ENCODE measurements at regions not wholly inside any gene's neighbourhood (a gene's known extent, or its start where the extent isn't known, plus 50 kb on each side); places are given as distances from the start of the nearest gene placed in this dataset.

DNA sequence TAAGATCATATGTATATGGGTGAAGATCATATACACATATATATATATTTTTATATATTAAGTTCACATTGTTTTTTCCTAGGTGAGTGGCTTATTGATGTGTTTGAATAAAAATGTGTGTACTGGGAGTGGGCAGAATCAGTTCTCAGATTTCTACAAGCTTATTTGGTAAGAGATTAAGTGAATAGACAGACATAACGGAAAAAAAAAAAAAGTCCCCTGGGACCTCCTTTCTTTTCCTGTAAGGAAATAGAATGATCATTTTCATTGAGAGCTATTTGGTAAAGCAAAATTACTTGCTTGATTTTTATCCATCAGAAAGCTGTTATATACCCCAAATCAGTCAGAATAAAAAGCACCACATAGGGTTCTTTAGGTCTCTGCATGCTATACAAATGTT lies 597.7 kb downstream of the PCDH18 start:
- Histone ChIP-seq H3K27ac (no peak overlapping the region), H3K9me3 (no peaks in the 10 kb centered on the region), H3K36me3 (no peaks in the 10 kb centered on the region), H3K4me1 (no peaks in the 10 kb centered on the region), H3K4me3 (no peak overlapping the region), H3K27me3 (no peaks in the 10 kb centered on the region)
- intact Hi-C loops (cut with DNase I) = no loop called here
- no peak for DNase-seq (ENCODE audit: extremely low spot score in 2 of 2)
- no peak for TF ChIP-seq POLR2AphosphoS5 (IDR thresholded peaks at IDR 0.05; ENCODE audit: insufficient read depth in 1 of 2, low read depth in 1 of 2)
- TF ChIP-seq, protein P1, sequence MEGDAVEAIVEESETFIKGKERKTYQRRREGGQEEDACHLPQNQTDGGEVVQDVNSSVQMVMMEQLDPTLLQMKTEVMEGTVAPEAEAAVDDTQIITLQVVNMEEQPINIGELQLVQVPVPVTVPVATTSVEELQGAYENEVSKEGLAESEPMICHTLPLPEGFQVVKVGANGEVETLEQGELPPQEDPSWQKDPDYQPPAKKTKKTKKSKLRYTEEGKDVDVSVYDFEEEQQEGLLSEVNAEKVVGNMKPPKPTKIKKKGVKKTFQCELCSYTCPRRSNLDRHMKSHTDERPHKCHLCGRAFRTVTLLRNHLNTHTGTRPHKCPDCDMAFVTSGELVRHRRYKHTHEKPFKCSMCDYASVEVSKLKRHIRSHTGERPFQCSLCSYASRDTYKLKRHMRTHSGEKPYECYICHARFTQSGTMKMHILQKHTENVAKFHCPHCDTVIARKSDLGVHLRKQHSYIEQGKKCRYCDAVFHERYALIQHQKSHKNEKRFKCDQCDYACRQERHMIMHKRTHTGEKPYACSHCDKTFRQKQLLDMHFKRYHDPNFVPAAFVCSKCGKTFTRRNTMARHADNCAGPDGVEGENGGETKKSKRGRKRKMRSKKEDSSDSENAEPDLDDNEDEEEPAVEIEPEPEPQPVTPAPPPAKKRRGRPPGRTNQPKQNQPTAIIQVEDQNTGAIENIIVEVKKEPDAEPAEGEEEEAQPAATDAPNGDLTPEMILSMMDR (IDR thresholded peaks at IDR 0.05) = no peak
- no peak for TF ChIP-seq POLR2A (IDR thresholded peaks at IDR 0.05)

DNA sequence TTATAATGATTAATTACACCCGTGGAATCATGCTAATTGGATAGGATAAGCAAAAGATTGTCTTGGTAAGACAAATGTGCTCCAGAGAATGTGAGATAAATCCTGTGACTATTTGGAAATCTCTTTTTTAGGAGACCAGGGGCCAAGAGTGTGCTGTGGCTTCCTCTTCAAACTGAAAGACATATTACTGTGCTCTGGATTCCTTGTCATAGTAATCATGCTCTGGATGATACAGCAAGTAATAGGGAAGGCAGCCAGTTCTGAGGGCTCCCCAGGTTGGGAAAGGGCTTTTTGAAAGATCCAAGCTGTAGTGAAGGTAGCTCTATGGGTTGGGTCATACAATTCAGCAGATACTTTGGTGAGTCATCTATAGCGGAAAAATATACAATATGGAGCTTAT lies 600.5 kb downstream of the PCDH18 start:
- TF ChIP-seq POLR2A (IDR thresholded peaks at IDR 0.05) (no peak), POLR2AphosphoS5 (IDR thresholded peaks at IDR 0.05; ENCODE audit: insufficient read depth in 1 of 2, low read depth in 1 of 2) (no peak)
- TF ChIP-seq, protein P1 (IDR thresholded peaks at IDR 0.05) = no peak
- intact Hi-C loops (cut with DNase I) = no loop called here
- Histone ChIP-seq H3K27ac (no peak overlapping the region), H3K4me1 (no peaks in the 10 kb centered on the region), H3K9me3 (no peaks in the 10 kb centered on the region), H3K27me3 (no peaks in the 10 kb centered on the region), H3K4me3 (no peak overlapping the region), H3K36me3 (no peaks in the 10 kb centered on the region)
- no peak for DNase-seq (ENCODE audit: extremely low spot score in 2 of 2)

DNA sequence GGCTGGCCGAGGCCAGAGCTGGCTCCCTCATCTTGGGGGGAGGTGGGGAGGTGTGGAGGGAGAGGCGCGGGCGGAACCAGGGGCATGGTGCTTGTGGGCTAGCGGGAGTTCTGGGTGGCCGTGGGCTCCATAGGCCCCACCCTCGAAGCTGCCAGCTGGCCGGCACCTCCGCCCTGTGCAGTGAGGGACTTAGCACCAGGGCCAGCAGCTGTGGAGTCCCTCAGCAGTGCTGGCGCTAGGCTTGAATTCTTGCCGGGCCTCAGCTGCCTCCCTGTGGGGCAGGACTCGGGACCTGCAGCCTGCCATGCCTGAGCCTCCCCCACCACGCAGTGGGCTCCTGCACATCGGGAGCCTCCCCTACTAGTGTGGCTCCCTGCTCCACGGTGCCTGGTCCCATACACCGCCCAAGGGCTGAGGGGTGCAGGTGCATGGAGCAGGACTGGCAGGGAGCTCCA lies 603.3 kb downstream of the PCDH18 start:
- H3K36me3 ChIP-seq = no peaks in the 10 kb centered on the region
- no peaks in the 10 kb centered on the region for H3K27me3 ChIP-seq
- no peak for TF ChIP-seq POLR2AphosphoS5 (IDR thresholded peaks at IDR 0.05; ENCODE audit: insufficient read depth in 1 of 2, low read depth in 1 of 2)
- TF ChIP-seq POLR2A (IDR thresholded peaks at IDR 0.05) = no peak
- TF ChIP-seq, protein P1 (IDR thresholded peaks at IDR 0.05) = no peak
- no peaks in the 10 kb centered on the region for H3K4me1 ChIP-seq
- no peak overlapping the region for H3K4me3 ChIP-seq
- H3K9me3 ChIP-seq = no peaks in the 10 kb centered on the region
- intact Hi-C loops (cut with DNase I) = no loop called here
- no peak overlapping the region for H3K27ac ChIP-seq
- no peak for DNase-seq (ENCODE audit: extremely low spot score in 2 of 2)

- no peak for DNase-seq (ENCODE audit: extremely low spot score in 2 of 2)
- intact Hi-C loops (cut with DNase I) = no loop called here
Measured at GRCh38 chr4:136927172-136927571, 605.1 kb downstream of the PCDH18 start.

DNA sequence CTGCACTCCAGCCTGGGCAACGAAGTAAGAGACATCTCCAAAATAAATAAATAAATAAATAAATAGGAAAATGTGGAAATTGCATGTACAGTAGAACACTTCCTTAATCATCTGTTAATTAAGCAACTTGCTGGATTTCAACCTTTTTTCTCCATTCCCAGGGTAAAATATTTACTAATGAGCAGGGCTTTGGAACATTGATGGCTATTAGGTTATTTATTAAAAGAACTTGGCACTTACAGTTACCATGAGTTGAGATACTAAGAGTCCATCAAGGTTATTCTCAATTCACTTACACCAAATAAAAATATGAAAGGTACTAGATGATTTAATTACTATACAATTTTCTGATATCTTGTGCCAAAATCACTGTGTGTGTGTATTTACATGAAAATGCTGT lies 607.1 kb downstream of the PCDH18 start:
- Histone ChIP-seq H3K27me3 (no peaks in the 10 kb centered on the region), H3K4me3 (no peak overlapping the region), H3K4me1 (no peaks in the 10 kb centered on the region), H3K9me3 (no peaks in the 10 kb centered on the region), H3K27ac (no peak overlapping the region), H3K36me3 (no peaks in the 10 kb centered on the region)
- TF ChIP-seq POLR2AphosphoS5 (IDR thresholded peaks at IDR 0.05; ENCODE audit: insufficient read depth in 1 of 2, low read depth in 1 of 2) (no peak), POLR2A (IDR thresholded peaks at IDR 0.05) (no peak)
- TF ChIP-seq, protein P1 (IDR thresholded peaks at IDR 0.05) = no peak
- DNase-seq (ENCODE audit: extremely low spot score in 2 of 2) = no peak
- intact Hi-C loops (cut with DNase I) = no loop called here

More at GRCh38 chr4:136927172-136927571, 605.1 kb downstream of the PCDH18 start:
- TF ChIP-seq, protein P1 (IDR thresholded peaks at IDR 0.05) = no peak
- TF ChIP-seq POLR2A (IDR thresholded peaks at IDR 0.05) = no peak
- no peak for TF ChIP-seq POLR2AphosphoS5 (IDR thresholded peaks at IDR 0.05; ENCODE audit: insufficient read depth in 1 of 2, low read depth in 1 of 2)
- no peaks in the 10 kb centered on the region for H3K36me3 ChIP-seq
- no peak overlapping the region for H3K4me3 ChIP-seq
- no peaks in the 10 kb centered on the region for H3K9me3 ChIP-seq
- H3K27ac ChIP-seq = no peak overlapping the region
- H3K27me3 ChIP-seq = no peaks in the 10 kb centered on the region
- H3K4me1 ChIP-seq = no peaks in the 10 kb centered on the region

Measured in vagina (tissue), 2 donors.